Cardiac fibroblast (primary cell): ENCODE measurements at regions not wholly inside any gene's neighbourhood (a gene's known extent, or its start where the extent isn't known, plus 50 kb on each side); places are given as distances from the start of the nearest gene placed in this dataset.

ENCODE experiments used
- DNase-seq, 2 donors: peaks; one replicate each; pipeline versions ENCODE4 v3.0.0 to v3.0.0-alpha.2; 2010; ENCODE audit warnings: low read depth in 2 of 2
- H3K4me3 ChIP-seq, 2 donors: replicated peaks in 1 of 2; 1 replicate in 1 of 2; 2 replicates in 1 of 2; pipeline ENCODE4 v1.5.1; 2011; ENCODE audit warnings: low read depth in 2 of 2, low read length in 2 of 2, mild to moderate bottlenecking in 2 of 2, moderate library complexity in 1 of 2
- CTCF ChIP-seq: IDR thresholded peaks from one replicate; pipeline ENCODE4 v1.5.1; 2011; ENCODE audit warnings: low read depth, mild to moderate bottlenecking, low read length, inconsistent platforms

- H3K4me3 ChIP-seq = no peak overlapping the region
- TF ChIP-seq CTCF = no peak
- DNase-seq = no peak
Measured at GRCh38 chr5:25850581-25850980, 1187.8 kb downstream of the CDH9 start.

GRCh38 chr5:25849270-25849669 is 1189.1 kb downstream of the CDH9 start:
- H3K4me3 ChIP-seq = no peak overlapping the region
- TF ChIP-seq CTCF = no peak
- DNase-seq = no peak

GRCh38 chr5:25823330-25823873 is 1178.6 kb upstream of the CDH10 start:
- no peak for DNase-seq
- no peak overlapping the region for H3K4me3 ChIP-seq
- TF ChIP-seq CTCF = no peak
